ENCODE measurements at regions not wholly inside any gene's neighbourhood (a gene's known extent, or its start where the extent isn't known, plus 50 kb on each side); places are given as distances from the start of the nearest gene placed in this dataset.

DNA sequence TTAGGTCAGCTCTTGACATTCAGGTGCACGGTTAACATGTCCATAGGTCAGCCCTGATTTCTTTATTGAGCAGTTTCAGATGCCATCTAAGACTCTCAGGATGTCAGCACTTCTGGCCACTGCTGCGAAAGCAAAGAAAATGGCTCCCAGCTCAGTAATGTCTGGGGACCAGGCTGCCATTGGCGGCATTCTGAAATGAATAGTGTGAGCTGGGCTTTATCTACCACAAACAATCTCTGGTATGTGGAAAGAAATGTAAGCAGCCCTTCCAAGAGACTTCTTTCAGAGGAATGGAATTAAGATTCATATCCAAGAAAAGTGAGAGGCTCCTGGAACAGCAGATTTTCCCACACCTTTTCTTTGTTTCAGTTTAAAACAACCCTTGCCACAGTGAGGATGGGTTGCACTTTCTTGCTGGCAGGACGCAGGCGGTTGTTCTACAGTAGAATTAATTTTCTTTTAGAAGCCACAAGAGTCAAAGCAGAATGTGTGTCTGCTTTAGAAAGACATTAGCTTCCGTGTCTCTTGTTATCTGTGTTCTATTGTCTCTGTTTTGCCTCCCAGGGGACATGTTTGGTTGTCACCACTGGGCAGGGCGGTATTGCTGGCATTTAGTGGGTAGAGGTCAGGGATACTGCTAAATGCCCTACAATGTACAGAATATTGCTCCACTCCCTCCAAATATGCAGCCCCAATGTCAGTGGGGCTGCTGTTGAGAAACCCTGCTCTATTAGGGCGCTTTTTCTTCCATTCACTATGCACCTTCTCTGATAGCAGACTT, 149.9 kb upstream of the ANKH start:
- TF ChIP-seq, protein P1, sequence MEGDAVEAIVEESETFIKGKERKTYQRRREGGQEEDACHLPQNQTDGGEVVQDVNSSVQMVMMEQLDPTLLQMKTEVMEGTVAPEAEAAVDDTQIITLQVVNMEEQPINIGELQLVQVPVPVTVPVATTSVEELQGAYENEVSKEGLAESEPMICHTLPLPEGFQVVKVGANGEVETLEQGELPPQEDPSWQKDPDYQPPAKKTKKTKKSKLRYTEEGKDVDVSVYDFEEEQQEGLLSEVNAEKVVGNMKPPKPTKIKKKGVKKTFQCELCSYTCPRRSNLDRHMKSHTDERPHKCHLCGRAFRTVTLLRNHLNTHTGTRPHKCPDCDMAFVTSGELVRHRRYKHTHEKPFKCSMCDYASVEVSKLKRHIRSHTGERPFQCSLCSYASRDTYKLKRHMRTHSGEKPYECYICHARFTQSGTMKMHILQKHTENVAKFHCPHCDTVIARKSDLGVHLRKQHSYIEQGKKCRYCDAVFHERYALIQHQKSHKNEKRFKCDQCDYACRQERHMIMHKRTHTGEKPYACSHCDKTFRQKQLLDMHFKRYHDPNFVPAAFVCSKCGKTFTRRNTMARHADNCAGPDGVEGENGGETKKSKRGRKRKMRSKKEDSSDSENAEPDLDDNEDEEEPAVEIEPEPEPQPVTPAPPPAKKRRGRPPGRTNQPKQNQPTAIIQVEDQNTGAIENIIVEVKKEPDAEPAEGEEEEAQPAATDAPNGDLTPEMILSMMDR (IDR thresholded peaks at IDR 0.05) = no peak
- no peak for TF ChIP-seq POLR2A (IDR thresholded peaks at IDR 0.05)

All from uterus (tissue), 2 donors.